ENCODE measurements at regions not wholly inside any gene's neighbourhood (a gene's known extent, or its start where the extent isn't known, plus 50 kb on each side); places are given as distances from the start of the nearest gene placed in this dataset.

- no peak for TF ChIP-seq ZNF518B (CRISPR knock-in tag; IDR thresholded peaks at IDR 0.05)
- TF ChIP-seq ZZZ3 (IDR thresholded peaks at IDR 0.05) = no peak
- no peak for TF ChIP-seq CBX2 (IDR thresholded peaks at IDR 0.05; ENCODE audit: insufficient read depth, low read length, poor library complexity, severe bottlenecking)
- no peak for TF ChIP-seq HNRNPL (IDR thresholded peaks at IDR 0.05; ENCODE audit: low read depth, low read length)
- TF ChIP-seq NBN (IDR thresholded peaks at IDR 0.05; ENCODE audit: low read depth) = no peak
Observed at GRCh38 chr16:72415379-72415778, 243.4 kb upstream of the PMFBP1 start (continued).

GRCh38 chr16:72410492-72410891, 238.5 kb upstream of the PMFBP1 start:
- Histone ChIP-seq H3K9me3 (replicated peaks; ENCODE audit: control insufficient read depth, insufficient read depth, low read depth, low read length) (no peaks in the 10 kb centered on the region), H3K27ac (ENCODE audit: extremely low read depth, low read depth, low read length) (no peak overlapping the region), H3K27me3 (ENCODE audit: control insufficient read depth in 2 of 2, insufficient read depth in 2 of 2, low read length in 2 of 2) (no peaks in the 10 kb centered on the region), H3K4me3 (no peak overlapping the region), H3K4me1 (replicated peaks in 1 of 2; ENCODE audit: control insufficient read depth in 2 of 2, insufficient read depth in 2 of 2, low read length in 2 of 2) (no peaks in the 10 kb centered on the region), H4K20me1 (replicated peaks; ENCODE audit: control insufficient read depth, insufficient read depth, low read length) (no peaks in the 10 kb centered on the region), H3K9ac (ENCODE audit: insufficient read depth in 1 of 2, low read depth in 2 of 2, low read length in 2 of 2) (no peak overlapping the region), H3K36me3 (ENCODE audit: control insufficient read depth, insufficient read depth, low read length) (no peaks in the 10 kb centered on the region), H3K79me2 (ENCODE audit: control insufficient read depth, insufficient read depth, low read length) (no peaks in the 10 kb centered on the region), H2AFZ (ENCODE audit: low read depth, low read length) (no peak overlapping the region), H3K9me1 (ENCODE audit: control insufficient read depth, insufficient read depth, low read length) (no peaks in the 10 kb centered on the region), H3K4me2 (ENCODE audit: insufficient read depth, low read length) (no peak overlapping the region)
- in situ Hi-C loops (cut with MboI) (no loop called here), intact Hi-C loops (cut with micrococcal nuclease) (no loop called here)
- no TSS peak for BruUV-seq (replicated peaks)
- POLR2A ChIA-PET = interaction anchor here (0.8 to 0.9 kb wide), 2 partner anchors 8 to 379 kb away, joined by 3 read pairs; no protein-coding TSS in a partner anchor
- CTCF ChIA-PET (ENCODE audit: low intra/inter-chr PET ratio) = no interaction called here
- TF ChIP-seq KDM5B (IDR thresholded peaks at IDR 0.05; ENCODE audit: insufficient replicate concordance, low read depth, low read length) = no peak
- TF ChIP-seq ZNF395 (CRISPR knock-in tag; IDR thresholded peaks at IDR 0.05) = no peak
- TF ChIP-seq ZNF76 (CRISPR knock-in tag; IDR thresholded peaks at IDR 0.05; ENCODE audit: borderline replicate concordance) = no peak
- TF ChIP-seq MLX (CRISPR knock-in tag; conservative IDR thresholded peaks at IDR 0.05) = no peak
- WGBS (ENCODE audit: insufficient coverage, low coverage, missing lambda C conversion rate) = 9% methylated on average over 2 of the region's 2 CpGs
- no peak for ATAC-seq
- DNase-seq (ENCODE audit: extremely low read depth in 1 of 4, low spot score in 3 of 4) = no peak
- FAIRE-seq = no peak

Data from K562 (cell line).